Endothelial cell of umbilical vein (primary cell): ENCODE measurements at regions not wholly inside any gene's neighbourhood (a gene's known extent, or its start where the extent isn't known, plus 50 kb on each side); places are given as distances from the start of the nearest gene placed in this dataset.

Source experiments
- BruUV-seq: library from RNA; stranded (reverse); fragments of 400-500 nt; replicated peaks from 2 replicates; lab custom pipeline; 2021; lab: Mats Ljungman, UMichigan
- CTCF ChIA-PET: fragments of 300-600, 350-600 bp; sonication (Branson Sonifier 250); formaldehyde crosslinking; loops from one replicate; lab custom pipeline; 2021; ENCODE audit warnings: antibody characterized with exemption, inconsistent platforms; lab: Charles Lee
- POLR2A ChIA-PET: fragments of 300-600, 350-600 bp; sonication (Branson Sonifier 250); formaldehyde crosslinking; loops from one replicate; lab custom pipeline; 2021; ENCODE audit warnings: antibody characterized with exemption, inconsistent platforms; lab: Charles Lee
- DNase-seq: peaks from one replicate; pipeline ENCODE4 v3.0.0-alpha.2; 2011; ENCODE audit warnings: low read depth, low spot score
- FAIRE-seq: peaks from 2 replicates; lab custom pipeline; 2011; peaks lifted over from hg19 to GRCh38; lab: Jason Lieb, UNC
- H2AFZ ChIP-seq: 2 replicates; pipeline ENCODE4 v1.6.0; 2012; ENCODE audit warnings: low read depth, low read length, control low read depth, inconsistent platforms
- H3K27ac ChIP-seq: 2 replicates; pipeline ENCODE4 v1.5.1; 2011; ENCODE audit warnings: low read depth, mild to moderate bottlenecking, control low read depth, low read length, moderate library complexity; ENCODE audit not compliant: insufficient read depth
- H3K27me3 ChIP-seq, 2 experiments: 2 replicates each; pipeline versions ENCODE4 v1.6.0 to v1.6.1; 2011; ENCODE audit warnings: low read length in 2 of 2, mixed read lengths in 1 of 2; ENCODE audit not compliant: control insufficient read depth in 2 of 2, insufficient read depth in 2 of 2
- H3K36me3 ChIP-seq, 2 experiments: 2 replicates in 1 of 2; 3 replicates in 1 of 2; pipeline ENCODE4 v1.5.1; 2011; ENCODE audit warnings: low read length in 2 of 2, mild to moderate bottlenecking in 1 of 2, moderate library complexity in 1 of 2; ENCODE audit not compliant: control insufficient read depth in 2 of 2, insufficient read depth in 2 of 2; ENCODE audit errors: extremely low read depth in 1 of 2
- H3K4me1 ChIP-seq: 3 replicates; pipeline ENCODE4 v1.5.1; 2011; ENCODE audit warnings: mild to moderate bottlenecking, low read length; ENCODE audit not compliant: control insufficient read depth, insufficient read depth; ENCODE audit errors: extremely low read depth
- H3K4me2 ChIP-seq: 2 replicates; pipeline ENCODE4 v1.6.1; 2011; ENCODE audit warnings: low read length, control low read depth, mixed read lengths; ENCODE audit not compliant: insufficient read depth
- H3K4me3 ChIP-seq, 3 experiments: fragments of 200-600 bp in 1 of 3; sonication (generic), shearing (Covaris generic) in 1 of 3; replicated peaks in 1 of 3; 2 replicates each; pipeline ENCODE4 v1.5.1; 2011 to 2016; ENCODE audit warnings: control low read depth in 3 of 3, low read length in 3 of 3, mild to moderate bottlenecking in 2 of 3, inconsistent platforms in 1 of 3, low read depth in 1 of 3, moderate library complexity in 1 of 3; ENCODE audit not compliant: insufficient read depth in 1 of 3
- H3K79me2 ChIP-seq: 2 replicates; pipeline ENCODE4 v1.6.0; 2012; ENCODE audit warnings: low read length, inconsistent platforms; ENCODE audit not compliant: control insufficient read depth, insufficient read depth
- H3K9ac ChIP-seq: replicated peaks from 2 replicates; pipeline ENCODE3; 2011; ENCODE audit warnings: low read length, control low read depth; ENCODE audit not compliant: insufficient read depth; ENCODE audit errors: extremely low read depth
- H3K9me1 ChIP-seq: replicated peaks from 3 replicates; pipeline ENCODE4 v1.6.0; 2011; ENCODE audit warnings: mild to moderate bottlenecking, low read length; ENCODE audit not compliant: control insufficient read depth, insufficient read depth; ENCODE audit errors: extremely low read depth
- H3K9me3 ChIP-seq: replicated peaks from 2 replicates; pipeline ENCODE4 v1.5.1; 2012; ENCODE audit warnings: low read length, inconsistent platforms; ENCODE audit not compliant: control insufficient read depth, insufficient read depth
- H4K20me1 ChIP-seq: replicated peaks from 2 replicates; pipeline ENCODE3; 2011; ENCODE audit warnings: mild to moderate bottlenecking, low read length; ENCODE audit not compliant: control insufficient read depth, insufficient read depth; ENCODE audit errors: extremely low read depth
- CTCF ChIP-seq, 2 donors: IDR thresholded peaks; 1 replicate in 1 of 2; 2 replicates in 1 of 2; pipeline ENCODE4 v1.5.1; 2011; ENCODE audit warnings: low read length in 2 of 2, mild to moderate bottlenecking in 2 of 2, moderate library complexity in 2 of 2, control low read depth in 1 of 2, inconsistent platforms in 1 of 2, low read depth in 1 of 2; ENCODE audit not compliant: insufficient read depth in 1 of 2; ENCODE audit errors: extremely low read depth in 1 of 2
- EZH2 ChIP-seq: IDR thresholded peaks from 2 replicates; pipeline ENCODE4 v1.6.1; 2012; ENCODE audit warnings: borderline replicate concordance, low read depth, mild to moderate bottlenecking, moderate library complexity, low read length, inconsistent platforms; ENCODE audit not compliant: severe bottlenecking
- FOS ChIP-seq: IDR thresholded peaks from 2 replicates; pipeline ENCODE4 v1.6.1; 2011; ENCODE audit warnings: mild to moderate bottlenecking, low read length, moderate library complexity, borderline replicate concordance; ENCODE audit not compliant: insufficient read depth
- GATA2 ChIP-seq: IDR thresholded peaks from 2 replicates; pipeline ENCODE4 v1.7.0; 2011; ENCODE audit warnings: low read depth, mild to moderate bottlenecking, moderate library complexity, mixed read lengths, low read length; ENCODE audit not compliant: insufficient read length, insufficient read depth
- JUN ChIP-seq: IDR thresholded peaks from 2 replicates; pipeline ENCODE4 v1.6.1; 2011; ENCODE audit warnings: borderline replicate concordance, low read depth; ENCODE audit not compliant: insufficient read length, insufficient read depth
- MAX ChIP-seq: IDR thresholded peaks from 2 replicates; pipeline ENCODE4 v1.6.1; 2011; ENCODE audit not compliant: insufficient read depth, insufficient read length
- MYC ChIP-seq: IDR thresholded peaks from one replicate; pipeline ENCODE4 v1.6.1; 2011; ENCODE audit warnings: mild to moderate bottlenecking, low read depth, low read length
- POLR2A ChIP-seq: IDR thresholded peaks from 2 replicates; pipeline ENCODE4 v1.6.1; 2012; ENCODE audit warnings: low read depth, mild to moderate bottlenecking, control low read depth, low read length
- POLR2AphosphoS5 ChIP-seq: IDR thresholded peaks from 2 replicates; pipeline ENCODE4 v1.6.1; 2012; ENCODE audit warnings: low read depth, mild to moderate bottlenecking, control low read depth, low read length, moderate library complexity; ENCODE audit not compliant: insufficient read depth
- dilution Hi-C: fragments of 300-500 bp; cut with MboI; formaldehyde crosslinking; loops from one replicate; pipeline ENCODE4 v1.15.0; 2019; ENCODE audit warnings: low sequenced_read_pairs; ENCODE audit not compliant: extremely low pct_ligation_motif_present
- intact Hi-C: fragments of 100-400 bp; cut with micrococcal nuclease; formaldehyde crosslinking; loops from one replicate; pipeline ENCODE4 v1.10.0; 2022

- dilution Hi-C loops (no loop called here), intact Hi-C loops (no loop called here)
- ChIA-PET POLR2A (no interaction called here), CTCF (no interaction called here)
- Histone ChIP-seq H2AFZ (no peak overlapping the region), H3K4me2 (no peak overlapping the region), H3K4me1 (no peaks in the 10 kb centered on the region), H3K27ac (no peak overlapping the region), H3K9ac (no peak overlapping the region), H3K36me3 (no peaks in the 10 kb centered on the region), H3K27me3 (no peaks in the 10 kb centered on the region), H4K20me1 (no peaks in the 10 kb centered on the region), H3K9me3 (no peaks in the 10 kb centered on the region), H3K9me1 (no peaks in the 10 kb centered on the region), H3K4me3 (no peak overlapping the region), H3K79me2 (no peaks in the 10 kb centered on the region)
- DNase-seq (no peak), FAIRE-seq (no peak)
- BruUV-seq, result no TSS peak
- TF ChIP-seq CTCF (IDR thresholded peaks at IDR 0.05; ENCODE audit: extremely low read depth in 1 of 2, insufficient read depth in 1 of 2, low read depth in 1 of 2, low read length in 2 of 2) (no peak), POLR2A (no peak), JUN (no peak), MYC (no peak), MAX (no peak), EZH2 (no peak), FOS (no peak), POLR2AphosphoS5 (no peak), GATA2 (no peak)
Measured at GRCh38 chr3:178901204-178901603, 170.4 kb downstream of the ZMAT3 start.
